IMR-90 (cell line): ENCODE measurements at regions not wholly inside any gene's neighbourhood (a gene's known extent, or its start where the extent isn't known, plus 50 kb on each side); places are given as distances from the start of the nearest gene placed in this dataset.
"Not testable (repeated sequence)": the region's sequence is repeated elsewhere in the genome, so short reads cannot be mapped to it uniquely, and the experiment has no call there.

Source experiments
- ATAC-seq: fragments of 200-7000 bp; cut with Tn5 transposase; 2 replicates; pipeline ENCODE4 v1.9.1; 2020; ENCODE audit warnings: low read depth, mild to moderate bottlenecking, moderate library complexity
- BruUV-seq: library from RNA; stranded (reverse); fragments of 400-500 nt; replicated peaks from 2 replicates; lab custom pipeline; 2021; lab: Mats Ljungman, UMichigan
- CTCF ChIA-PET: fragments of 300-600 bp; formaldehyde crosslinking; extraction: SDS; loops from one replicate; lab custom pipeline; 2021; ENCODE audit warnings: antibody characterized with exemption; lab: Yijun Ruan, JAX
- POLR2A ChIA-PET: fragments of 300-600 bp; sonication (Branson Sonifier 250); formaldehyde crosslinking; loops from one replicate; lab custom pipeline; 2022; ENCODE audit warnings: antibody characterized with exemption; ENCODE audit not compliant: unreplicated experiment; lab: Charles Lee
- DNase-seq: peaks from one replicate; pipeline ENCODE4 v3.0.0; 2013
- H2AFZ ChIP-seq: replicated peaks from 2 replicates; pipeline ENCODE3; 2013; ENCODE audit warnings: low read length, mild to moderate bottlenecking; ENCODE audit not compliant: poor library complexity
- H2AK5ac ChIP-seq: 2 replicates; pipeline ENCODE4 v1.6.1; 2013; ENCODE audit warnings: low read depth, low read length, inconsistent platforms
- H2AK9ac ChIP-seq: replicated peaks from 2 replicates; pipeline ENCODE3; 2013; ENCODE audit warnings: mild to moderate bottlenecking, low read depth, low read length, moderate library complexity; ENCODE audit not compliant: poor library complexity
- H2BK120ac ChIP-seq: 2 replicates; pipeline ENCODE4 v1.6.1; 2013; ENCODE audit warnings: low read depth, low read length, inconsistent platforms
- H2BK15ac ChIP-seq: 3 replicates; pipeline ENCODE4 v1.6.1; 2013; ENCODE audit warnings: low read depth, low read length, inconsistent platforms
- H2BK20ac ChIP-seq: 2 replicates; pipeline ENCODE4 v1.6.1; 2013; ENCODE audit warnings: low read depth, mild to moderate bottlenecking, inconsistent platforms, low read length, moderate library complexity
- H2BK5ac ChIP-seq: 2 replicates; pipeline ENCODE4 v1.6.1; 2013; ENCODE audit warnings: mild to moderate bottlenecking, low read depth, low read length, inconsistent platforms; ENCODE audit not compliant: poor library complexity, severe bottlenecking
- H3K14ac ChIP-seq: replicated peaks from 2 replicates; pipeline ENCODE4 v1.6.1; 2013; ENCODE audit warnings: low read depth, low read length, inconsistent platforms
- H3K18ac ChIP-seq: 2 replicates; pipeline ENCODE4 v1.6.1; 2013; ENCODE audit warnings: low read depth, low read length, control low read depth
- H3K23ac ChIP-seq: 2 replicates; pipeline ENCODE4 v1.6.1; 2013; ENCODE audit warnings: low read depth, low read length, inconsistent platforms
- H3K27ac ChIP-seq: 2 replicates; pipeline ENCODE4 v1.5.1; 2013; ENCODE audit warnings: mild to moderate bottlenecking, control low read depth, low read length; ENCODE audit not compliant: insufficient read depth
- H3K27me3 ChIP-seq: 2 replicates; pipeline ENCODE4 v1.6.1; 2013; ENCODE audit warnings: low read length; ENCODE audit not compliant: control insufficient read depth, insufficient read depth
- H3K36me3 ChIP-seq: 2 replicates; pipeline ENCODE4 v1.6.1; 2013; ENCODE audit warnings: low read length, mixed read lengths; ENCODE audit not compliant: control insufficient read depth, insufficient read depth
- H3K4ac ChIP-seq: 2 replicates; pipeline ENCODE4 v1.6.1; 2013; ENCODE audit warnings: low read depth, low read length, inconsistent platforms
- H3K4me1 ChIP-seq: 2 replicates; pipeline ENCODE4 v1.6.1; 2013; ENCODE audit warnings: low read length, mixed read lengths; ENCODE audit not compliant: control insufficient read depth, insufficient read depth
- H3K4me2 ChIP-seq: 2 replicates; pipeline ENCODE4 v1.6.1; 2013; ENCODE audit warnings: low read depth, mild to moderate bottlenecking, control low read depth, low read length, moderate library complexity
- H3K4me3 ChIP-seq: 2 replicates; pipeline ENCODE4 v1.5.1; 2013; ENCODE audit warnings: low read depth, mild to moderate bottlenecking, control low read depth, low read length, moderate library complexity; ENCODE audit not compliant: insufficient read depth
- H3K56ac ChIP-seq: 2 replicates; pipeline ENCODE4 v1.6.1; 2013; ENCODE audit warnings: low read length, inconsistent platforms; ENCODE audit not compliant: insufficient read depth; ENCODE audit errors: extremely low read depth
- H3K79me1 ChIP-seq, 2 experiments: 2 replicates each; pipeline ENCODE4 v1.6.1; 2013; ENCODE audit warnings: low read length in 2 of 2, inconsistent platforms in 1 of 2, low read depth in 1 of 2
- H3K9ac ChIP-seq: 2 replicates; pipeline ENCODE4 v1.6.1; 2013; ENCODE audit warnings: low read depth, low read length, control low read depth
- H3K9me1 ChIP-seq: 2 replicates; pipeline ENCODE4 v1.6.1; 2013; ENCODE audit warnings: low read length, inconsistent platforms; ENCODE audit not compliant: insufficient read depth
- H3K9me3 ChIP-seq: 2 replicates; pipeline ENCODE4 v1.6.1; 2013; ENCODE audit warnings: low read length; ENCODE audit not compliant: control insufficient read depth, insufficient read depth
- H4K20me1 ChIP-seq: 2 replicates; pipeline ENCODE4 v1.6.1; 2013; ENCODE audit warnings: low read length, inconsistent platforms; ENCODE audit not compliant: insufficient read depth
- H4K5ac ChIP-seq: 2 replicates; pipeline ENCODE4 v1.6.1; 2013; ENCODE audit warnings: mild to moderate bottlenecking, low read depth, low read length, control low read depth
- H4K8ac ChIP-seq, 2 experiments: 2 replicates each; pipeline ENCODE4 v1.6.1; 2013; ENCODE audit warnings: low read depth in 2 of 2, low read length in 2 of 2, control low read depth in 1 of 2, inconsistent platforms in 1 of 2
- H4K91ac ChIP-seq: 2 replicates; pipeline ENCODE4 v1.6.1; 2013; ENCODE audit warnings: low read depth, low read length, inconsistent platforms; ENCODE audit not compliant: insufficient read depth
- CTCF ChIP-seq: conservative IDR thresholded peaks from 2 replicates; pipeline ENCODE4 v1.5.1; 2012; ENCODE audit warnings: mild to moderate bottlenecking, low read depth, low read length, improper control_type of control experiment
- MAFK ChIP-seq: IDR thresholded peaks from 2 replicates; pipeline ENCODE4 v1.6.1; 2012; ENCODE audit warnings: low read depth, low read length, improper control_type of control experiment
- RAD21 ChIP-seq: IDR thresholded peaks from 2 replicates; pipeline ENCODE4 v1.6.1; 2012; ENCODE audit warnings: low read length, improper control_type of control experiment
- RCOR1 ChIP-seq: IDR thresholded peaks from 2 replicates; pipeline ENCODE4 v1.6.1; 2012; ENCODE audit warnings: mild to moderate bottlenecking, low read length, improper control_type of control experiment; ENCODE audit not compliant: insufficient replicate concordance
- SMC3 ChIP-seq: fragments of 150-350 bp; IDR thresholded peaks from 2 replicates; pipeline ENCODE4 v1.6.1; 2016; ENCODE audit warnings: low read depth, mild to moderate bottlenecking, antibody characterized with exemption, low read length, moderate library complexity
- WGBS, 2 experiments: methylation state at CpG; one replicate each; pipeline versions ENCODE4 v1.1.5 to v1.1.7; 2013; ENCODE audit warnings: missing lambda C conversion rate in 2 of 2; ENCODE audit not compliant: insufficient read length in 1 of 2; ENCODE audit errors: extremely low coverage in 2 of 2; 5-methylcytosine and 5-hydroxymethylcytosine counted together
- dilution Hi-C: fragments of 300-500 bp; cut with HindIII; formaldehyde crosslinking; loops from one replicate; pipeline ENCODE4 v1.14.3; 2018; ENCODE audit warnings: low sequenced_read_pairs; ENCODE audit not compliant: unreplicated experiment
- in situ Hi-C: fragments of 300-500 bp; cut with MboI; formaldehyde crosslinking; loops from 3 replicates; pipeline ENCODE4 v1.14.3; 2019; ENCODE audit warnings: low sequenced_read_pairs, inconsistent platforms, mixed read lengths
- intact Hi-C: fragments of 100-400 bp; cut with micrococcal nuclease; formaldehyde crosslinking; loops from 2 replicates; pipeline ENCODE4 v1.10.0; 2022

GRCh38 chr13:74264333-74264732 lies 130.1 kb upstream of the KLF12 start:
- intact Hi-C loops, result no loop called here
- BruUV-seq, result no TSS peak
- Histone ChIP-seq H3K4me3 (no peak overlapping the region), H4K91ac (no peak overlapping the region), H3K9me1 (no peaks in the 10 kb centered on the region), H4K8ac (no peak overlapping the region), H4K5ac (no peak overlapping the region), H2AK5ac (no peak overlapping the region), H3K14ac (no peak overlapping the region), H2BK120ac (no peak overlapping the region), H3K9ac (no peak overlapping the region), H4K20me1 (no peaks in the 10 kb centered on the region), H3K36me3 (no peaks in the 10 kb centered on the region), H3K18ac (no peak overlapping the region), H3K23ac (no peak overlapping the region), H2BK20ac (no peak overlapping the region), H3K56ac (no peak overlapping the region), H2AK9ac (no peak overlapping the region), H3K4me2 (no peak overlapping the region), H3K4me1 (no peaks in the 10 kb centered on the region), H2BK5ac (no peak overlapping the region), H2BK15ac (no peak overlapping the region), H3K79me1 (no peaks in the 10 kb centered on the region), H3K4ac (no peak overlapping the region), H2AFZ (no peak overlapping the region), H3K27me3 (no peaks in the 10 kb centered on the region), H3K27ac (no peak overlapping the region), H3K9me3 (peaks cover 7% of the 10 kb centered on the region)
- TF ChIP-seq RCOR1 (no peak), CTCF (no peak), MAFK (no peak), SMC3 (no peak), RAD21 (no peak)
- ChIA-PET CTCF (interaction anchor here (0.7 to 0.8 kb wide), 2 partner anchors 9 to 70 kb away, joined by 3 read pairs; no protein-coding TSS in a partner anchor), POLR2A (interaction anchor here (1.3 kb wide), 1 partner anchor 11 kb away, joined by 3 read pairs; no protein-coding TSS in a partner anchor)
- in situ Hi-C loops, result no loop called here
- dilution Hi-C loops, result no loop called here
- DNase-seq, result no peak
- ATAC-seq, result no peak

GRCh38 chr13:74260420-74260819 lies 126.2 kb upstream of the KLF12 start:
- H4K91ac ChIP-seq, H3K27me3 ChIP-seq, H3K9ac ChIP-seq, H2BK120ac ChIP-seq, H3K79me1 ChIP-seq, H3K4me3 ChIP-seq, H4K5ac ChIP-seq, H3K36me3 ChIP-seq, H2AFZ ChIP-seq, H3K56ac ChIP-seq, H4K20me1 ChIP-seq, H3K4me1 ChIP-seq, H2BK5ac ChIP-seq, H3K9me3 ChIP-seq, H3K4ac ChIP-seq, H3K4me2 ChIP-seq, BruUV-seq, H3K18ac ChIP-seq, H3K9me1 ChIP-seq, intact Hi-C loops, dilution Hi-C loops, CTCF ChIA-PET, H2AK9ac ChIP-seq, DNase-seq, H2AK5ac ChIP-seq, H2BK20ac ChIP-seq, H4K8ac ChIP-seq, H2BK15ac ChIP-seq, POLR2A ChIA-PET, H3K14ac ChIP-seq, ATAC-seq, H3K23ac ChIP-seq, in situ Hi-C loops, H3K27ac ChIP-seq: not testable (repeated sequence)
- WGBS, 2 experiments, result no CpG with 5 or more reads among the region's 3 CpGs
